H7 (cell line): ENCODE measurements at regions not wholly inside any gene's neighbourhood (a gene's known extent, or its start where the extent isn't known, plus 50 kb on each side); places are given as distances from the start of the nearest gene placed in this dataset.

ENCODE experiments used
- DNase-seq: peaks from one replicate; pipeline ENCODE4 v3.0.0; 2012
- H3K27me3 ChIP-seq: 2 replicates; pipeline ENCODE4 v1.6.0; 2011; ENCODE audit warnings: mild to moderate bottlenecking, low read length; ENCODE audit not compliant: control insufficient read depth, insufficient read depth
- H3K36me3 ChIP-seq: replicated peaks from 2 replicates; pipeline ENCODE4 v1.5.1; 2011; ENCODE audit warnings: low read length; ENCODE audit not compliant: control insufficient read depth, insufficient read depth
- H3K4me3 ChIP-seq: 2 replicates; pipeline ENCODE4 v1.5.1; 2011; ENCODE audit warnings: low read depth, mild to moderate bottlenecking, control low read depth, low read length, moderate library complexity; ENCODE audit not compliant: insufficient read depth

DNA sequence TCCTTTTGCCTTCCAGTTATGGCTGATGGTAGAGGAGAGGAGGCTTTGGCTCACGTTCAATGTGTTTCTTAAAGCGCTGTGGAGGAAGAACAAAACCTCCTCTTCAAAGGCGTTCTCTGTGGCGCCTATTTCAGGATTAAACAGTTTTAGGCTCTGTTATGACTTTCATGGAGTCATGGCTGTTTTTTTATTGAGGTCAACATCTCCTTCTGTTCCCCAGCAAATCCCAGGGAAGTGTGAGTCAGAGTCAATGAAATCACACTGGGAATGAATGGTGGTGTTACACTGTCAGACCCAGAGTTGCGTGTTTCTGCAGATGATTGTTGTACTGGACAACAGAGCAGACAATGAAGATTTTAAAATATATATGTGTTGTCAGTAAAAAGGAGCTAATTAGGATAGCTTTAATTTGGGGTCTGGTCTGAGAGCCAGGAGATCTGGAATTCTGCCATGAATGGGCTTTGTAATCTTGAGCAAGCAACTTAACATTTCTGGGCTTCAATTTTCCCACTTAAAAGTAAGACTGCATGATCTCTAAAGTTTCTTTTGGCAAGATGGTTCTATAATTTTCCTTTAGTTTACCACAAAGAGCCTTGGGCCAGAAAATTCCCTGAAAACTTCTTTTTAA is 240.7 kb downstream of the CSNK1G3 start:
- Histone ChIP-seq H3K36me3 (no peaks in the 10 kb centered on the region), H3K27me3 (no peaks in the 10 kb centered on the region), H3K4me3 (no peak overlapping the region)
- no peak for DNase-seq

DNA sequence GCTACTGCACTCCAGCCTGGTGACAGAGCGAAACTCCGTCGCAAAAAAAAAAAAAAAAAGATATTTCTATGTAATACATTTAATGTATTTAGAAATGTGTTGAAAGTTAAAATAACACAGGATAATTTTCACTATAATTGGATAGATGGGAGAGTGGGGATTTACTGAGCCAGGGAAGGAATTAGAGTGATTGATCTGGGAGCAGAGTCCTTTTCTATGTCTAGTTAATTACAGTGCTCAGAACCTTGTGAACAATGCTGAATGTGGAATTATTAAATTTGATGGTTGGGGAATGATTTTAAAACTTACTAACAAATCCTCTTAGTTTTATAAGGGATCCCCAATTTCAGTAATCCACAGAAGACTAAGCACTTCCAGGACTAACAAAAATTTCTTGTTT is 239.7 kb downstream of the CSNK1G3 start:
- no peaks in the 10 kb centered on the region for H3K27me3 ChIP-seq
- H3K4me3 ChIP-seq: no peak overlapping the region
- H3K36me3 ChIP-seq: no peaks in the 10 kb centered on the region
- DNase-seq: no peak

DNA sequence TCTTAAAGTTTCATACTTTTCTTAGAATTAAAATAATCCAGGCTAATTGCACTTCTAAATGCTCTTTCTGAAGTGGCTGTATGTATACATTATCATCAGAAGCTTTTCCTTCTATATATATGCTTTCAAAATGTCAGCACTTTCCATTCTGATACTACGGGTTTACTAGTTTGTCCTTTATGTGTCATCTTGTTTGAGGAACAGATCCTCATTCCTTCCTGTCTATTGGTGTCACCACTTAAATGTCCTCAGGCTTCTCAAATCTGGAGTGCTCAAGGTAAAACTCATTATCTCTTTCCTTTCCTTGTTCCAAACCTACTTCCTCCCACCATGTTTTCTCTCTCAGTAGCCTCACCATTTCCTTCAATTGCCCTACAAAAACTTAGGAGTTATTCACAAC is 236.3 kb downstream of the CSNK1G3 start:
- no peak for DNase-seq
- Histone ChIP-seq H3K27me3 (no peaks in the 10 kb centered on the region), H3K36me3 (no peaks in the 10 kb centered on the region), H3K4me3 (no peak overlapping the region)

DNA sequence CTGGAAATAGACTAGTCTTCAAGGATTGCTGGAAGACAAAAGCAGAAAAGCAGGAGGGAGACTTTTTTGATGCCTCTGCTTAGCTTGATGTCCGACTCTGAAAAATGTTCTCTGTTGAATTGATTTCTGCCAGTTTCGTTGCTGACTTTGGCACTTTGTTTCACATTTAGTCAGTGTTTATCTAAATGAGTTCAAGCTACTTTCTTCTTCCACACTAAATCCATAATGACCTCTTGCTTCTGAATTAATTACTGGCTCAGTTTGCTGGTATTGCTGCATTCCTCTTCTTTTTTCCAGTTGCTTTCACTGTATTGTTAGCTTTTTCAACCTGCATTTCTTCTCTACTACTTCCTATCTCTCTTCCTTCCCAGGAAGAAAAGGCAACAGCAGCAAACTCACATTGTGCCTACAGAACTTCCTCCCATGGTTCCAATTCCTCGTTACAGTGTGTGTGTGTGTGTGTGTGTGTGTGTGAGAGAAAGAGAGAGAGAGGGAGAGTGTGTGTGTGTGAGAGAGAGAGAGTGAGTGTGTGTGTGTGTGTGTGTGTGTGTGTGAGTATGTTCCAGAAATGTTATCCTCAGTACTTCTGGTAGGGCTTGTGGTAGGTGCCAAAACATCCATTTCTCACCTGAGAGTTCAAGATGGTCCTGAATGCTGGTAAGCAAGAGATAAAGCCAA is 234.8 kb downstream of the CSNK1G3 start:
- no peaks in the 10 kb centered on the region for H3K27me3 ChIP-seq
- no peak for DNase-seq
- H3K36me3 ChIP-seq: no peaks in the 10 kb centered on the region
- H3K4me3 ChIP-seq: no peak overlapping the region

DNA sequence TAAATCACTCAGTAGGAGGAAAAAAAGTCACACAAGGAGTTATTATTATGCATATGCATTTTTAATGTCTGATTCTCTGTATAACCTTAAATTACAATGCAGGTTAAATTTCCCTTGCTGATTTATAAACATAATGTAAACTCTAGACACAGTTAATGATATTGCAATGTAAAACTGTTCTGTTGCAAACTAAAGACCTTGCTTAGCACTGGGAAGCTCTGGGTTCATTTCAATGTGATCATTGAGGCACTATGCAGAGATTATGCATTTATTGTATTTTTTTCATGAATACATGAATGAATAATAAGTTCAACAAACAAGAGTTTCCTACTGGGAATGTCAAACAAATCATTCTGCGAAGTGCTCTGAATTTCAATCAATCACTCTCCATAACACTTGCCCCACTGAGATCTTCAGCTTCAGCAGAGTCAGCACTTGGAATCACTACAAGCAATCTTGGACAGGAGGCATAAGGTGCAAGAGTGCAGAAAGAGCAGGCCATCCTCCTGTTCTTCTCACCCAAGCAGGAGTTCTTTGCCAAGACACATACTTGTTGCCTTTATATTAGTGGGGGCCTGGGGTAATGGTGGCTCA is 232.1 kb downstream of the CSNK1G3 start:
- Histone ChIP-seq H3K27me3 (no peaks in the 10 kb centered on the region), H3K36me3 (no peaks in the 10 kb centered on the region), H3K4me3 (no peak overlapping the region)
- no peak for DNase-seq

DNA sequence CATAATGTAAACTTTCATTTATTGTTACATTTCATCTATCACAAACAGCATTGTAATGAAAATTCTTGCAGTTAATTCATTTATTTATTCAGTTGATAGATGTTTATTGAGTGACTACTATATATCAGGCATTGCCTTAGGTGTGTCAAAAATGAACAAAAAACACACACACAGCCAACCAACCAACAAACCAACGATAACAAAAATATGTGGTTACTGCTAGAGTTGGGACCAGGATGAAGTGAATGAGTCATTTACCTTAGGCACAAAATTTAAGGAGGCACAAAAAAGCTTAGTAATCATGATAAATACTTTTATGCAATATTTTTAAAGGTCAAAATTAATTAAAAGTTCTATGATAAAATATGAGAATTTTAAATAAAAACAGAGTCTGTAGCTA is 223.4 kb downstream of the CSNK1G3 start:
- no peaks in the 10 kb centered on the region for H3K27me3 ChIP-seq
- no peak for DNase-seq
- H3K4me3 ChIP-seq: no peak overlapping the region
- H3K36me3 ChIP-seq: no peaks in the 10 kb centered on the region

DNA sequence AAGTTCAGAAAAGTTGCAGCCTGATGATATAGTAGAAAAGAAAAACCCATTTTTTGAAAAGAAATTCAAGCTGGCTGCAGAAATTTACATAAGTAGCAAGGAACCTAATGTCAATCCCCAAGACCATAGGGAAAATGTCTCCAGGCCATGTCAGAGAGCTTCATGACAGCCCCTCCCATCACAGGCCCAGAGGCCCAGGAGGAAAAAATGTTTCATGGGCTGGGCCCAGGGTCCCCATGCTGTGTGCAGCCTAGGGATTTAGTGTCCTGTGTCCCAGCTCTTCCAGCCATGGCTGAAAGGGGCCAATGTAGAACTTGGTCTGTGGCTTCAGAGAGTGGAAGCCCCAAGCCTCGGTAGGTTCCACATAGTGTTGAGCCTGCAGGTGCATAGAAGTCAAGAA is 220.3 kb downstream of the CSNK1G3 start:
- Histone ChIP-seq H3K4me3 (no peak overlapping the region), H3K27me3 (no peaks in the 10 kb centered on the region), H3K36me3 (no peaks in the 10 kb centered on the region)
- no peak for DNase-seq

DNA sequence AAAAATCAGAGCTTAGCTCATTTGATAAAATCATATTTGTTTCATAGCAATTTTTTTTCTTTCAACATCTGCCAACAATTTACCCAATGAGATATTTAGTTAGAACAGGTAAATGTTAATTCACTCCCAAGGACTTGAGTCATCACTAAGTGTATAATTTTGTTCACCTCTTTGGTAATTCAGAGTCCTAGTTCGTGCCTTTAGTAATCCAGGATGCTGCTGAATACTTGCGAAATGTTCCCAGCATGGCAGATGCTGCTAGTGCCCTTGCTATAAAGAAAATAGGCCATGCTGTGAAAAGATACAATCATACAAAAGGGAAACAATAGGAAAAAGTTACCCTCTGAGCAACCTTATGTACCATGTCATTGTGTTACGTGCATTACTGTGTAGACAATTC is 210.5 kb downstream of the CSNK1G3 start:
- Histone ChIP-seq H3K36me3 (no peaks in the 10 kb centered on the region), H3K4me3 (no peak overlapping the region), H3K27me3 (no peaks in the 10 kb centered on the region)
- DNase-seq: no peak

DNA sequence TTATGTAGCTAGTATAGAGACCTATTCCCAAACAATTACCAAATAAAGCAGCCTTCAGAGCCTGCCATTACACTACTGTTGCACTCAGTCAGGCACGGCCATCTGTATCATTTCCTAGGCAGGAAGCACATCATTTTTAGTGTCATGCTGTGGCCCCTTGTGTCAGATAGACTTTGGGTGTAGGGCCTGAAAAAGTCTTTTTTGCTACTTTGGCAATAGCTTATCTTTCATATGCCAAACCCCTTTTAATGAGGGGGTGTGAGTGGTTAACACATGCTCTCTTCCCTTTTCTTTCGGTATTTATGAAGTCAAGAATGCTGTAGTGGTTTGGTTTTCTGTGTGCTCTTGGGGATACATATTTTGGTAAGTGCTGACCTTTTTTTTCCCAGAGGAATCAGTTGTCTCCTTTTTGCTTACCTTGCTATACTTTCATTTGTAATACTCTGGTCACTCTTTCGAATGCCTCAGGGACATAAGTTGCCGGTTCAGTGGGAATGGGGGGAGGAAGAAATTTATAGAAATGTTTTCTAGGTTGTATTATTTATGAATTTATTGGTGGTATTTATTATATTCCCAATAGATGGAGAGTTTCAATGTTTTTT is 209.8 kb downstream of the CSNK1G3 start:
- no peak overlapping the region for H3K4me3 ChIP-seq
- no peaks in the 10 kb centered on the region for H3K36me3 ChIP-seq
- no peak for DNase-seq
- H3K27me3 ChIP-seq: no peaks in the 10 kb centered on the region

DNA sequence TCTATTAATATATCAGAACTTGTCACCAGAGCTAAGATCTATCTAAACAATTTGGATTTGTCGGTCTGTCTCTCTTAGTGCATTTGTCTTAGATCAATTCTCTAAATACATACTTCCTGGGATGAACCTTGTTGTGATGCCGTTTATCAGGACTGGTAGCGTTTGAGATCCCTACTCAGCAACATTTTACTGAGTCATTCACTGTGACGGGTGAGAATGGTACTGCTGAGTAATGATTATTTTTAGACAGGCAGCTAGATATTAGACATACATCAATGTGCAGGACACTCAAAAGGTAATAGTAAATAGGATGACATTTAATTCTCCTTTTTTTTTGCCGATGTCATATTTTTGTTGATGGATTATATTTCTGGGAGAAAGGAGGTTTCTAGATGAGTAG is 209.0 kb downstream of the CSNK1G3 start:
- Histone ChIP-seq H3K36me3 (no peaks in the 10 kb centered on the region), H3K27me3 (no peaks in the 10 kb centered on the region), H3K4me3 (no peak overlapping the region)
- no peak for DNase-seq

DNA sequence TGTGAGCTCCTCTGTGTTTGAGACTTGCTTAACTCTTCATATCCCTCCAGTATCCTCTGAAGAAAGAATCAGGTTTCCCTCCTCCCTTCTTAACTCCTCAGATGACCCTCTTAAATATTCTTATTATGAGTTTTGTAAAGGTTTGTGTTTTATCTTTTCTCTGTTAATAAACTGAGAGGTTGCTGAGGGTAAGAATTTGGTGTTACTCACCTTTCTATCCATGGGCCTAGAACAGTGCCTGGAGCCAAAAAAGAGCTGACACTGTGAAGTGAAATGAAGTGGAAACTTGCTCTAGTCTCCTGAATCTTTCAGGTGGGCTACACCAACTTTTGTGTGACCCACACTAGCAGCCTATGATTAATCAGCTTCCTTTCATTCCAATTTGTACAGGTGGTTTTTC is 208.4 kb downstream of the CSNK1G3 start:
- no peak overlapping the region for H3K4me3 ChIP-seq
- DNase-seq: no peak
- no peaks in the 10 kb centered on the region for H3K36me3 ChIP-seq
- no peaks in the 10 kb centered on the region for H3K27me3 ChIP-seq

DNA sequence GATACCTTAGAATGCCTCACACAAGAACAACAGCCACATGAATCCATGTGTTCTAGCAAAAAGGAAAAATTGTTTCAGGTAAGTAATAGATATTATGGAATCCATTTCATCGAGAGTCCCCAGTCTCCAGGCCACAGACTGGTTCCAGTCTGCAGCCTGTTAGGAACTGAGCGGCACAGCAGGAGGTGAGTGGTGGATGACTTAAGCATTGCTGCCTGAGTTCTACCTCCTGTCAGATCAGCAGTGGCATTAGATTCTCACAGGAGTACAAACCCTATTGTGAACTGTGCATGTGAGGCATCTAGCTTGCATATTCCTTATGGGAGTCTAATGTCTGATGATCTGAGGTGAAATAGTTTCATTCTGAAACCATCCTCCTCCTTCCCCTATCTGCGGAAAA is 207.0 kb downstream of the CSNK1G3 start:
- Histone ChIP-seq H3K4me3 (no peak overlapping the region), H3K36me3 (no peaks in the 10 kb centered on the region), H3K27me3 (no peaks in the 10 kb centered on the region)
- DNase-seq: no peak

DNA sequence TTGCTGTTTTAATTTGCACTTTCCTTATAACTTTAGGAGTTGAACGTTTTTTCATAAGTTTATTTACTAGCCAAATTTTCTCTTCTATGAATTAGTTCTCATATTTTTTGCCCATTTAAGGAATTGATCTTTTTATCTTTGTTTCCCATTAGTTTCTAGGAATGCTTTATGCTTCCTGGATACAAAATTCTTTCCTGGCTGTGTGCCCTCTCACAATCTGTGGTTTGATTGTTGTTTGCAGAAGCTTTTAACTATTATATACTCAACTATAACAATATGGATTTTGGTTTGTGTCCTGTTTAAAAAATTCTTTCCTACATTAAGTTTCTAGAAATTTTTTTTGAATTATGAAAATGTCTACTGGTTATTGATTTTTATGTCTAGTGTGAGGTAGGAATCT is 206.3 kb downstream of the CSNK1G3 start:
- Histone ChIP-seq H3K4me3 (no peak overlapping the region), H3K27me3 (no peaks in the 10 kb centered on the region), H3K36me3 (no peaks in the 10 kb centered on the region)
- no peak for DNase-seq

DNA sequence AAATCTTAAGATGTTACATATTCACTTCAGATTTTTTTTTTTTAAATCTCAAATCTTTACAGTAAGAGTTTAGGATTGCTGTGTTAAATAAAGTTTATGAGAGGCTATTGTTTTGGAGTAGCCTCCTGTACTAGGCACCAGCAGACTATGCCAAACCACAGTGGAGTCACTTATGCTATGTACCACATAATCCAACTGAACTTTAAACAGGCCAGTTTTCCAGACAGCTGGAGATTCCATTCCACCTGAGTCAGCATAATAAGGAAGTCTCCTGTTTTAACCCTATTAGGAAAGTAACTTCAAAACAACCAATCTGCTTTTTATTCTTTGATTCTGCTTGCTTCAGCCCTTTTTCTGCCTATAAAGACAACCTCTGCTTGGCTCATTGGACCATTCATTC is 205.2 kb downstream of the CSNK1G3 start:
- Histone ChIP-seq H3K27me3 (no peaks in the 10 kb centered on the region), H3K36me3 (no peaks in the 10 kb centered on the region), H3K4me3 (no peak overlapping the region)
- DNase-seq: no peak

DNA sequence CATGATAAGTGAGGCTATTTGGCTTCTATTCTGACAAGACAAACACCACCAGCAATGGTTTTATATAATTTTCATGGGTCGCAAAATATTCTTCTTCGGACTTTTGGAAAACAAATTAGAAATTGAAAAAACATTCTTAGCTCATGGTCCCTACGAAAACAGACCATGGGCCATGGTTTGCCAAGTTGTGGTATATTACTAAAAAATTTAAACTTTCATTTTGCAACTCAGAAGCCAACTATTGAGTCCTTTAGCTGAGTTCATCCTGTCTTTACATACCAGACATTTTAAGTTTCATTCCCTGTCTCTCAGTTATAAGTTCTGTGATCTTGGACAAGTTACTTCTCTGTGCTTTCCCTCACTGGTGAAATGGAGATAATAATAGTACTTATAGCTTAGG is 198.1 kb downstream of the CSNK1G3 start:
- Histone ChIP-seq H3K36me3 (no peaks in the 10 kb centered on the region), H3K4me3 (no peak overlapping the region), H3K27me3 (no peaks in the 10 kb centered on the region)
- no peak for DNase-seq
